GM21381 (cell line): ENCODE measurements at regions not wholly inside any gene's neighbourhood (a gene's known extent, or its start where the extent isn't known, plus 50 kb on each side); places are given as distances from the start of the nearest gene placed in this dataset.
"Not testable (repeated sequence)": the region's sequence is repeated elsewhere in the genome, so short reads cannot be mapped to it uniquely, and the experiment has no call there.

Experiments used
- ATAC-seq: cut with Tn5 transposase; IDR thresholded peaks from one replicate; pipeline ENCODE4 v1.9.1; 2021; ENCODE audit warnings: mild to moderate bottlenecking, moderate library complexity; ENCODE audit not compliant: unreplicated experiment

DNA sequence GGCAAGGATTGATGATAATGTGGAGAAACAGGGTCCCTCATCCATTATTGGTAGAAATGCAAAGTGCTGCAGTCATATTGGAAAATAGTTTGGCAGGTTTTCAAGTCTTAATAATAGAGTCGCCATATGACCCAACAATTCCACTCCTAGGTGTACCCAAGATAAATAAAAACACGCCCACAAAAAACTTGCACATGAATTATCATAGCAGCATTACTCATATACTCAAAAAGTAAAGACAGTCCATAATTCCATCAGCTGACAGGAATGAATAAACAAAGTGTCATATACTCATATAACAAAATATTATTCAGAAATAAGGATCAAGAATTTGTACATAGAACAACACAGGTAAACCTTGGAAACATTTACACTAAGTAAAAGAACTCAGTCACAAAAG is 242.9 kb upstream of the FTMT start:
- no peak for ATAC-seq

DNA sequence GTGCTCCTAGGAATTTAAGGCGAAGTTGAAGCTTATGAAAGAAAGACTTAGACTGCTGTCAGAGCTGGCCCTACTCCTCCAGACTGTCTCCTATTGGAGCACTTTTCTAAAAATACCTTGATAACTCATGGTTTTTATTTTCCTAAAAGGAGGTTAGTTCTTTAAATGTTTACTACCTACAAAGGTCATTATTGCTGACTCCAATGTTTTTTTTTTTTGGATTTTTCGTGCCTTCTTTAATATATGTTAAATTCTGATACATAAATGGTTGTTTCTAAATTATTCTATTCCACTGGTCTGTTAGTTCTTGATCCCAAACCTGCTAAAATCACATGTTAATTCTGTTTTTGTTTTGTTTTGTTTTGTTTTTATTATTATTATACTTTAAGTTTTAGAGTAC is 227.6 kb upstream of the FTMT start:
- ATAC-seq, result no peak

DNA sequence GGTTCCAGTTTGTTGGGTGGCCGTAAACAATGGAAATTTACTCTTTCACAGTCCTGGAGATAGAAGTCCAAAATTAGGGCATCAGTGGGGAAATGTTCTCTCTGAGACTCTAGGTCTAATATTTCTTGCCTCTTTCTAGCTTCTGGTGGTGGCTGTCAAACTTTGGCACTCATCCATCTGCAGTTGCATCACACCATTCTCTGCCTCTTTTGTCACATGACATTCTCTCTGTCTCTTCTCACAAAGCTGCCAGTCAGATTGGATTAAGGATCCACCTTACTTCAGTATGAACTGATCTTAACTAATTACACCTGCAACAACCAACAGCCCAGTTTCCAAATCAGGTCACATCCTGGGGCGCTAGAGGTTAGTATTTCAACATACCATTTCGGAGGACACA is 222.9 kb upstream of the FTMT start:
- ATAC-seq, result no peak

DNA sequence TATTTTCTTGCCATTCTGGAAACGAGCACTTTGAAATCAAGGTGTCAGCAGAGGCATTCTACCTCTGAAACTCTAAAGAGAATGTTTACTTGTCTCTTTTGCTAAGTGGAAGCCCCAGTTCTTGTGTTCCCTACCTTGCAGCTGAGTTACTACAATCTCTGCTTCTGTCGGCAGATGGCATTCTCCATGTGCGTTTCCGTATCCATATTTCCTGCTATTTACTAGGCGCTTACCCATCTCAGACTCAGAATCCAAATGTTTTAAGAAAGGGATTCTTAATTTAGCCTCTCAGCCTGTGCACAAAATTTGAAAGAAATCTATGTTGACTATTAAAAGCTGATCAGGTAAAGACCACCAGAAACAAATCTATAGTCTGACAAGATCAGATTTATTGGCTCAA is 221.3 kb upstream of the FTMT start:
- no peak for ATAC-seq

- no peak for ATAC-seq
Observed at GRCh38 chr5:121634946-121635345, 216.7 kb upstream of the FTMT start.

GRCh38 chr5:121638126-121638525 is 213.6 kb upstream of the FTMT start:
- no peak for ATAC-seq

DNA sequence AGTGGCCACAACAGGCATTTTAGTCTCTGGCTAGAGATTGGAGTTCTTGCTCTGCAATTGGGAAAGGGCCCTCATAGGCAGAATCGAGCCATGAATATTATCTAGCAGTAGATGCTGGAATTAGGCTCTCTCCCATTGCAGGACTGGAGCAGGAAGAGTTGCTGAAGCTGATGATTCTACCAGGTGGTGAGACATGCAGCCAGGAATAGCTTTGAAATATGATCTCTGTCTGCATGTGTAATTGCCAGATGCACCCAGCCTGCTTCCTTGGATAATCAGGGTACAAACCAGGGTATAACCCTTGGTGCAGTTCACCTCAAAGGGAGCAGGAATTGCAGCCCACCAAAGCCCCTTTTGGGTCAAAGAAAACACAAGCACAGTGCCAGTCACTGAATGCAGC is 211.4 kb upstream of the FTMT start:
- ATAC-seq, result no peak

- ATAC-seq, result no peak
Observed at GRCh38 chr5:121658221-121658620, 193.5 kb upstream of the FTMT start.

DNA sequence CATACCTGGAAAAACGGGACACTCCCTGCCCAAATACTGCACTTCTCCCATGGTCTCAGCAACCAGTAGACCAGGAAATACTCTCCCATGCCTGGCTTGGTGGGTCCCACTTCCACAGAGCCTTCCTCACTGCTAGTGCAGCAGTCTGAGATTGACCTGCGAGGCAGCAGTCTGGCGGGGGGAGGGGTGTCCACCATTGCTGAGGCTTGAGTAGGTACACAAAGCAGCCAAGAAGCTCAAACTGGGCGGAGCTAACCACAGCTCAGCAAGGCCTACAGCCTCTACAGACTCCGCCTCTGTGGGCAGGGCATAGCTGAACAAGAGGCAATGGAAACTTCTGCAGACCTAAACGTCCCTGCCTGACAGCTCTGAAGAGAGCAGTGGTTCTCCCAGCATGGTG is 191.5 kb upstream of the FTMT start:
- no peak for ATAC-seq

- not testable (repeated sequence) for ATAC-seq
Observed at GRCh38 chr5:121665542-121665941, 186.1 kb upstream of the FTMT start.

GRCh38 chr5:121667292-121667691 is 184.4 kb upstream of the FTMT start:
- no peak for ATAC-seq

- no peak for ATAC-seq
Observed at GRCh38 chr5:121668635-121669034, 183.0 kb upstream of the FTMT start.

GRCh38 chr5:121671624-121672023 is 180.1 kb upstream of the FTMT start:
- no peak for ATAC-seq

DNA sequence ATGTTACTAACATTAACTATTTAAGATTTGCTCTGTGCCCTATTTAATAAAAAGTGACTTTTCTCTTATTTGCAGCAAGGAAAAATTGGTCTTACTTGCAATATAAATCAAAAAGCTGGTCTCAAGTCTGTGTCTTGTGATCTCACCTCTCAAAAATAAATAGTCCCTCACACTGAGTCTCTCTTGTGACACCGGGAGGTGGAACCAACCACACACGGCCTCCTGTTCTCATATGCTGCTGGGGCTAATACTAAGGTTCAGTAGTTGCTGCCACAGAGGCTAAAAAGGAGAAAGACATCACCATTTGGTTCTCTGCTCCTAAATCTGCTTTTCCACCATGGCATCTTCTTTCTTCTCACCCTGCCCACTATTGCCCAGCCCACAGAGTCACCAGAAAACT is 175.8 kb upstream of the FTMT start:
- ATAC-seq, result no peak

- ATAC-seq, result no peak
Observed at GRCh38 chr5:121681229-121681855, 170.3 kb upstream of the FTMT start.

DNA sequence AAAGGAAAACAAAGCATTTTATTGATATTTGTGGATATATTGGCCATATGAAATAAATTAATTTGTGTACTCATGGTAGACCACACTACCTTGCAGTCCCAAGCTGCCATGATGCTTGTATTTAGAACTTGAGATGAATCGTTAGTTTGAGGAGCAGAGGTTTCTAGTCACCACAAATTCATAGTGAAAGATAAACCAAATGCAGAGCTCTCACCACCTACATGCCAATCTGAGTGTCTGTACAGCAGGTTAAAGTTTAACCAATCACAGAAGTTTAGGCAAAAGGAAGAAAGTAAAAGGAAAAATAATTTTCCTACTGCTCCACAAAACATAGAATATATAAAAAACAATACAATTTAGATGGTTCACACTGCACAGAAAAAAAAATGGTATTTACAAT is 163.6 kb upstream of the FTMT start:
- no peak for ATAC-seq

DNA sequence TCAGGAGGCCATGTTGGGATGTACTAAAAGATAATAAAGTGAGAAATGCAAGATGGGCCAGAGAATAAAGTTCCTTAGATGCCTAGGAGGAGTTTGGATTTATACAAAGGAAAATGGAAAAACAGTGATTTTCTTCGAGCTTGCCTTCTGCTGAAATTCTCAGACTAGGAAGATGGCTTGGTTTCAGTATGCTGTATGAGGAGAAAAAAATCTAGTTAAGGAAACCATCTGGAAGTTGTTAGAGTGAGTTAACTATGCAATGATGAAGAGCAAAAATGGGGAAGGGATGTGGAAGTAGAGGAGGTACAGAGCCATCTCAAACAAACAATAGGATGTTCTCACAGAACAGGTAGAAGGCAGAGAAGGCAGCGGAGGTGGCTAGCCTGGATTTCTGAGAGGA is 162.9 kb upstream of the FTMT start:
- ATAC-seq, result no peak

GRCh38 chr5:121691478-121691877 is 160.2 kb upstream of the FTMT start:
- no peak for ATAC-seq

GRCh38 chr5:121692158-121692557 is 159.5 kb upstream of the FTMT start:
- no peak for ATAC-seq

GRCh38 chr5:121693864-121694263 is 157.8 kb upstream of the FTMT start:
- no peak for ATAC-seq

DNA sequence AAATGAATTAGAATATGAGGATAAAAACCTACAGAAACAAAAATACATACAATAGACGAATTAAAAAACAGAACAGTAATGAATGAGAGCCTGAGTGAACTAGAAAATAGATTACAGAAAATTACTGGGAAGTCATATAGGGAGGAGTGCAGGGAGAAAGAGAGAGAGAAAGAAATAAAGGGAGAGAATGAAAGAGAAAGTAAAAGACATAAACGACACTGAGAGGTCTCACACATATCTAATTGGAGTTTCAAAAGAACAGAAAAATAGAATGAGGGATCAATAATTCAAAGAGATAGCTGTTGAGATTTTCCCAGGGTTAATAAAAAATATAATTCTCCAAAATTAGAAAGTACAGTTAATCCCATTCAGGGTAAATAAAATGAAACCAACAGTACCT is 156.4 kb upstream of the FTMT start:
- ATAC-seq, result no peak

GRCh38 chr5:121698690-121699089 is 153.0 kb upstream of the FTMT start:
- no peak for ATAC-seq

DNA sequence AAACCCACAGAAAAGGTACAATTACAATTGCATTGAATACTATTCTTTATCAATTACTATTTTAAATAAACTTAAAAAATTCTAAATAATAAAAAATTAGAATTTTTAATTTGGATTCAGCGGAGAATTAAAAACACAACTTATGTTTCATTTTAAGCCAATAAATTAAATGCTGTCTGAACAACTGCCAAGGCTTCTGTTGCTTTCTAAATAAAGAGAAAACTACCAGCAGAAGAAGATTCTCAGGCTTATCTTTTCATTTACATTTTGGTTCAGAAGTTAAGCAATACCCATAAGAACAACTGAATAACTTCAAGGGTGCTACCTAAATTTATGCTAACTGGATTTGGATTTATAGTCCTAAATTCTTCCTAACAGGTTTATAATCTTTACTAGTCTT is 150.0 kb upstream of the FTMT start:
- no peak for ATAC-seq

DNA sequence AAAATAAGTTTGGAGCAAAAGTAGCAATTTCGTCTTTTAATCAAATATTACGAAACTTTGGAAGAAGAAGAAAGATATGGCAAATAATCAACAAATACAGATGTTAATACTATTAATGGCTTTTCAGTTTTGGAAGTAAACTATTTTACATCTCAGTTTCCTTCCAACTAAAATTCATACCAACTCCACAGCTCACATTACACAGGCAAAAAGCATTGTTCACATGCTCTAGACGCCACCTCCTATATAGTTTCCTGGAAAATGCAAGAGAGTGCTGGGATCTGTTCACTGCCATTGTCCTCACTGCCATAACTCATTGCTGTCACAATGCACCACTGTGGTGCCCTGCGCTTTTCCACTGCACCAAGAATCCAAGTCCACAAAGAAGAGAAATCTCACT is 149.0 kb upstream of the FTMT start:
- ATAC-seq, result no peak
